Endothelial cell of umbilical vein (primary cell): ENCODE measurements at regions not wholly inside any gene's neighbourhood (a gene's known extent, or its start where the extent isn't known, plus 50 kb on each side); places are given as distances from the start of the nearest gene placed in this dataset.

ENCODE experiments used
- BruUV-seq: library from RNA; stranded (reverse); fragments of 400-500 nt; replicated peaks from 2 replicates; lab custom pipeline; 2021; lab: Mats Ljungman, UMichigan
- CTCF ChIA-PET: fragments of 300-600, 350-600 bp; sonication (Branson Sonifier 250); formaldehyde crosslinking; loops from one replicate; lab custom pipeline; 2021; ENCODE audit warnings: antibody characterized with exemption, inconsistent platforms; lab: Charles Lee
- POLR2A ChIA-PET: fragments of 300-600, 350-600 bp; sonication (Branson Sonifier 250); formaldehyde crosslinking; loops from one replicate; lab custom pipeline; 2021; ENCODE audit warnings: antibody characterized with exemption, inconsistent platforms; lab: Charles Lee
- DNase-seq: peaks from one replicate; pipeline ENCODE4 v3.0.0-alpha.2; 2011; ENCODE audit warnings: low read depth, low spot score
- FAIRE-seq: peaks from 2 replicates; lab custom pipeline; 2011; peaks lifted over from hg19 to GRCh38; lab: Jason Lieb, UNC
- H2AFZ ChIP-seq: 2 replicates; pipeline ENCODE4 v1.6.0; 2012; ENCODE audit warnings: low read depth, low read length, control low read depth, inconsistent platforms
- H3K27ac ChIP-seq: 2 replicates; pipeline ENCODE4 v1.5.1; 2011; ENCODE audit warnings: low read depth, mild to moderate bottlenecking, control low read depth, low read length, moderate library complexity; ENCODE audit not compliant: insufficient read depth
- H3K27me3 ChIP-seq, 2 experiments: 2 replicates each; pipeline versions ENCODE4 v1.6.0 to v1.6.1; 2011; ENCODE audit warnings: low read length in 2 of 2, mixed read lengths in 1 of 2; ENCODE audit not compliant: control insufficient read depth in 2 of 2, insufficient read depth in 2 of 2
- H3K36me3 ChIP-seq, 2 experiments: 2 replicates in 1 of 2; 3 replicates in 1 of 2; pipeline ENCODE4 v1.5.1; 2011; ENCODE audit warnings: low read length in 2 of 2, mild to moderate bottlenecking in 1 of 2, moderate library complexity in 1 of 2; ENCODE audit not compliant: control insufficient read depth in 2 of 2, insufficient read depth in 2 of 2; ENCODE audit errors: extremely low read depth in 1 of 2
- H3K4me1 ChIP-seq: 3 replicates; pipeline ENCODE4 v1.5.1; 2011; ENCODE audit warnings: mild to moderate bottlenecking, low read length; ENCODE audit not compliant: control insufficient read depth, insufficient read depth; ENCODE audit errors: extremely low read depth
- H3K4me2 ChIP-seq: 2 replicates; pipeline ENCODE4 v1.6.1; 2011; ENCODE audit warnings: low read length, control low read depth, mixed read lengths; ENCODE audit not compliant: insufficient read depth
- H3K4me3 ChIP-seq, 3 experiments: fragments of 200-600 bp in 1 of 3; sonication (generic), shearing (Covaris generic) in 1 of 3; replicated peaks in 1 of 3; 2 replicates each; pipeline ENCODE4 v1.5.1; 2011 to 2016; ENCODE audit warnings: control low read depth in 3 of 3, low read length in 3 of 3, mild to moderate bottlenecking in 2 of 3, inconsistent platforms in 1 of 3, low read depth in 1 of 3, moderate library complexity in 1 of 3; ENCODE audit not compliant: insufficient read depth in 1 of 3
- H3K79me2 ChIP-seq: 2 replicates; pipeline ENCODE4 v1.6.0; 2012; ENCODE audit warnings: low read length, inconsistent platforms; ENCODE audit not compliant: control insufficient read depth, insufficient read depth
- H3K9ac ChIP-seq: replicated peaks from 2 replicates; pipeline ENCODE3; 2011; ENCODE audit warnings: low read length, control low read depth; ENCODE audit not compliant: insufficient read depth; ENCODE audit errors: extremely low read depth
- H3K9me1 ChIP-seq: replicated peaks from 3 replicates; pipeline ENCODE4 v1.6.0; 2011; ENCODE audit warnings: mild to moderate bottlenecking, low read length; ENCODE audit not compliant: control insufficient read depth, insufficient read depth; ENCODE audit errors: extremely low read depth
- H3K9me3 ChIP-seq: replicated peaks from 2 replicates; pipeline ENCODE4 v1.5.1; 2012; ENCODE audit warnings: low read length, inconsistent platforms; ENCODE audit not compliant: control insufficient read depth, insufficient read depth
- H4K20me1 ChIP-seq: replicated peaks from 2 replicates; pipeline ENCODE3; 2011; ENCODE audit warnings: mild to moderate bottlenecking, low read length; ENCODE audit not compliant: control insufficient read depth, insufficient read depth; ENCODE audit errors: extremely low read depth
- EZH2 ChIP-seq: IDR thresholded peaks from 2 replicates; pipeline ENCODE4 v1.6.1; 2012; ENCODE audit warnings: borderline replicate concordance, low read depth, mild to moderate bottlenecking, moderate library complexity, low read length, inconsistent platforms; ENCODE audit not compliant: severe bottlenecking
- FOS ChIP-seq: IDR thresholded peaks from 2 replicates; pipeline ENCODE4 v1.6.1; 2011; ENCODE audit warnings: mild to moderate bottlenecking, low read length, moderate library complexity, borderline replicate concordance; ENCODE audit not compliant: insufficient read depth
- GATA2 ChIP-seq: IDR thresholded peaks from 2 replicates; pipeline ENCODE4 v1.7.0; 2011; ENCODE audit warnings: low read depth, mild to moderate bottlenecking, moderate library complexity, mixed read lengths, low read length; ENCODE audit not compliant: insufficient read length, insufficient read depth
- JUN ChIP-seq: IDR thresholded peaks from 2 replicates; pipeline ENCODE4 v1.6.1; 2011; ENCODE audit warnings: borderline replicate concordance, low read depth; ENCODE audit not compliant: insufficient read length, insufficient read depth
- MYC ChIP-seq: IDR thresholded peaks from one replicate; pipeline ENCODE4 v1.6.1; 2011; ENCODE audit warnings: mild to moderate bottlenecking, low read depth, low read length
- POLR2A ChIP-seq: IDR thresholded peaks from 2 replicates; pipeline ENCODE4 v1.6.1; 2012; ENCODE audit warnings: low read depth, mild to moderate bottlenecking, control low read depth, low read length
- POLR2AphosphoS5 ChIP-seq: IDR thresholded peaks from 2 replicates; pipeline ENCODE4 v1.6.1; 2012; ENCODE audit warnings: low read depth, mild to moderate bottlenecking, control low read depth, low read length, moderate library complexity; ENCODE audit not compliant: insufficient read depth
- dilution Hi-C: fragments of 300-500 bp; cut with MboI; formaldehyde crosslinking; loops from one replicate; pipeline ENCODE4 v1.15.0; 2019; ENCODE audit warnings: low sequenced_read_pairs; ENCODE audit not compliant: extremely low pct_ligation_motif_present
- intact Hi-C: fragments of 100-400 bp; cut with micrococcal nuclease; formaldehyde crosslinking; loops from one replicate; pipeline ENCODE4 v1.10.0; 2022
- TF ChIP-seq, protein P1 (sequence below), 2 donors: IDR thresholded peaks; 1 replicate in 1 of 2; 2 replicates in 1 of 2; pipeline ENCODE4 v1.5.1; 2011; ENCODE audit warnings: low read length in 2 of 2, mild to moderate bottlenecking in 2 of 2, moderate library complexity in 2 of 2, control low read depth in 1 of 2, inconsistent platforms in 1 of 2, low read depth in 1 of 2; ENCODE audit not compliant: insufficient read depth in 1 of 2; ENCODE audit errors: extremely low read depth in 1 of 2
- TF ChIP-seq, protein P2 (sequence below): IDR thresholded peaks from 2 replicates; pipeline ENCODE4 v1.6.1; 2011; ENCODE audit not compliant: insufficient read depth, insufficient read length

DNA sequence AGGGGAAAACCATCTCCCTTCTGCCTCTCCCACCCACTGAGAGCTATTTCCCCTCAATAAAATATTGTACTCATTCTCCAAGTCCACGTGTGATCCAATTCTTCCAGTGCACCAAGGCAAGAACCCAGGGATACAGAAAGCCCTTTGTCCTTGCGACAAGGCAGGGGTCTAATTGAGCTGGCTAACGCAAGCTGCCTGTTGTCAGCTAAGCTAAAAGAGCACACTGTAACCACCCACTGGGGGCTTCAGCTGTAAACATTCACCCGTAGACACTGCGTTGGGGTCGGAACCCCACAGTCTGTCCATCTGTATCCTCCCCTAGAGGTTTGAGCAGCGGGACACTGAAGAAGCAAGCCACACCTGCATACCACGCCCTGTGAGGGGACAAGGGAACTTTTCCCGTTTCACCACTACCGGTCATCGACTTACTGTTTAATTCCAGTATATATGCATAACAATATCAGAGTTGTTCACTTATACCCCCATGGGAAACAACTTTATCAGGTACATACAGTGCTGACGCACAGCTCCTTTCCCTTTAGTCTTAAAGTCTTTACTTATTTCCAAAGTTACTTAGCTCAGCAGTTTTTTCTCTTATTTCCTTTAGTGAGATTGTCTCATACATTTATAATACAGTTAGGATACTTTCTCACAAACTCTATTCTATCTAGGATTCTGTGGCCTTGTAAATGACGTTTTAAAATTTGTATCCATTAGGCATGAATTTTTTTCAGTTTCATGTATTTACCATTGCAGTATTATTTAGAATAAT lies 721.6 kb downstream of the ANKRD7 start:
- H3K9ac ChIP-seq, result no peak overlapping the region
- dilution Hi-C loops, result no loop called here
- TF ChIP-seq POLR2A (no peak), MYC (no peak), EZH2 (no peak), GATA2 (no peak), POLR2AphosphoS5 (no peak), JUN (no peak), FOS (no peak)
- TF ChIP-seq, protein P1, sequence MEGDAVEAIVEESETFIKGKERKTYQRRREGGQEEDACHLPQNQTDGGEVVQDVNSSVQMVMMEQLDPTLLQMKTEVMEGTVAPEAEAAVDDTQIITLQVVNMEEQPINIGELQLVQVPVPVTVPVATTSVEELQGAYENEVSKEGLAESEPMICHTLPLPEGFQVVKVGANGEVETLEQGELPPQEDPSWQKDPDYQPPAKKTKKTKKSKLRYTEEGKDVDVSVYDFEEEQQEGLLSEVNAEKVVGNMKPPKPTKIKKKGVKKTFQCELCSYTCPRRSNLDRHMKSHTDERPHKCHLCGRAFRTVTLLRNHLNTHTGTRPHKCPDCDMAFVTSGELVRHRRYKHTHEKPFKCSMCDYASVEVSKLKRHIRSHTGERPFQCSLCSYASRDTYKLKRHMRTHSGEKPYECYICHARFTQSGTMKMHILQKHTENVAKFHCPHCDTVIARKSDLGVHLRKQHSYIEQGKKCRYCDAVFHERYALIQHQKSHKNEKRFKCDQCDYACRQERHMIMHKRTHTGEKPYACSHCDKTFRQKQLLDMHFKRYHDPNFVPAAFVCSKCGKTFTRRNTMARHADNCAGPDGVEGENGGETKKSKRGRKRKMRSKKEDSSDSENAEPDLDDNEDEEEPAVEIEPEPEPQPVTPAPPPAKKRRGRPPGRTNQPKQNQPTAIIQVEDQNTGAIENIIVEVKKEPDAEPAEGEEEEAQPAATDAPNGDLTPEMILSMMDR (IDR thresholded peaks at IDR 0.05; ENCODE audit: extremely low read depth in 1 of 2, insufficient read depth in 1 of 2, low read depth in 1 of 2, low read length in 2 of 2), result no peak
- TF ChIP-seq, protein P2, sequence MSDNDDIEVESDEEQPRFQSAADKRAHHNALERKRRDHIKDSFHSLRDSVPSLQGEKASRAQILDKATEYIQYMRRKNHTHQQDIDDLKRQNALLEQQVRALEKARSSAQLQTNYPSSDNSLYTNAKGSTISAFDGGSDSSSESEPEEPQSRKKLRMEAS, result no peak

More for the DNA sequence above, 721.6 kb downstream of the ANKRD7 start:
- DNase-seq, result no peak
- BruUV-seq, result no TSS peak
- intact Hi-C loops, result no loop called here
- H3K9me3 ChIP-seq, result no peaks in the 10 kb centered on the region
- no peak for FAIRE-seq
- H4K20me1 ChIP-seq, result no peaks in the 10 kb centered on the region
- POLR2A ChIA-PET, result no interaction called here
- no peak overlapping the region for H3K4me2 ChIP-seq
- no peaks in the 10 kb centered on the region for H3K36me3 ChIP-seq
- H3K79me2 ChIP-seq, result no peaks in the 10 kb centered on the region
- CTCF ChIA-PET, result no interaction called here
- no peak overlapping the region for H3K4me3 ChIP-seq
- H2AFZ ChIP-seq, result no peak overlapping the region
- no peaks in the 10 kb centered on the region for H3K9me1 ChIP-seq
- no peak overlapping the region for H3K27ac ChIP-seq
- no peaks in the 10 kb centered on the region for H3K4me1 ChIP-seq
- H3K27me3 ChIP-seq, result no peaks in the 10 kb centered on the region
